Progenitor cell of endocrine pancreas (in vitro differentiated cells): ENCODE measurements at regions not wholly inside any gene's neighbourhood (a gene's known extent, or its start where the extent isn't known, plus 50 kb on each side); places are given as distances from the start of the nearest gene placed in this dataset.

ENCODE experiments used
- DNase-seq: peaks from one replicate; pipeline ENCODE4 v3.0.0; 2021; ENCODE audit warnings: low spot score; ENCODE audit not compliant: unreplicated experiment
- H3K27ac Mint-ChIP-seq: 2 replicates; pipeline ENCODE4 v1.8.0; 2021; ENCODE audit warnings: mild to moderate bottlenecking, moderate library complexity, mixed read lengths
- H3K27me3 Mint-ChIP-seq: 2 replicates; pipeline ENCODE4 v1.8.0; 2021; ENCODE audit warnings: mixed read lengths
- H3K36me3 Mint-ChIP-seq: 2 replicates; pipeline ENCODE4 v1.8.0; 2022; ENCODE audit warnings: mixed read lengths; ENCODE audit not compliant: insufficient read depth
- H3K4me1 Mint-ChIP-seq: 2 replicates; pipeline ENCODE4 v1.8.0; 2021; ENCODE audit warnings: low read depth, mixed read lengths
- H3K4me3 Mint-ChIP-seq: 2 replicates; pipeline ENCODE4 v1.8.0; 2021; ENCODE audit warnings: low read depth, mild to moderate bottlenecking, moderate library complexity, mixed read lengths
- H3K9me3 Mint-ChIP-seq: 2 replicates; pipeline ENCODE4 v1.8.0; 2021; ENCODE audit warnings: low read depth, mixed read lengths
- TF ChIP-seq, protein P1 (sequence below): fragments of 200-600 bp; sonication (generic); IDR thresholded peaks from one replicate; pipeline ENCODE4 v1.5.0; 2021; ENCODE audit warnings: antibody characterized with exemption, mild to moderate bottlenecking; ENCODE audit not compliant: unreplicated experiment

DNA sequence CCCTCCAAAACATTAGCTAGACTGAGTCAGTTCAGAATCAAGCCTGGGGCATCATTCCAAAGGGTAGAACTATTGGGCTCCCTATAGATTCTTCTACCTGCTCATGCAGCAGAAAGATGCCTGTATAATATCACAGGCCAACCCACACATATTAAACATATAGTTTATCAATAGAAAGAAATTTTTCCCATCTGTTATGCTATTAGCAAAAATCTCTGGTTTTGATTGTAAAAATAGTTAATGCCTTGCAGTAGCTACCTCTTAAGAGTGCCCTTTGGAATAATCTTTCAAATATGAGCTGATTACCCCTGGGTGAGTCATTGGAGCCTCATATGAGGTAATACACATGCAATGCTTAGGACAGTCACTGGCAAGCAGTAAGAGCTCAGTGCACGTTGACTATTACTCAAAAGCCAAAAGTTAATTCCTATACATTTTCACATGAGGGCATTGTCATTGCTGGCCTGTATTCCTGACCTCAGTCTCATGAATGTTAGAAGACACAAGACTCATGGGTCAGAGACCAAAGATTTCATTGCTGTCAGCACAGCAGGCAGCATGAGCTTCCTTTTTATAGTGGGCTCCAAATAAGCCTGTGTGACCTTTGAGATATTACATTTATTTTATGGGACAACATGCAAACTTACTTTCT is 180.0 kb downstream of the FGFR2 start:
- Mint-ChIP-seq H3K36me3 (no peaks in the 10 kb centered on the region), H3K4me1 (peaks cover 23% of the 10 kb centered on the region), H3K27me3 (no peaks in the 10 kb centered on the region), H3K27ac (no peak overlapping the region), H3K9me3 (peaks cover 4% of the 10 kb centered on the region), H3K4me3 (no peak overlapping the region)
- DNase-seq: no peak
- TF ChIP-seq, protein P1, sequence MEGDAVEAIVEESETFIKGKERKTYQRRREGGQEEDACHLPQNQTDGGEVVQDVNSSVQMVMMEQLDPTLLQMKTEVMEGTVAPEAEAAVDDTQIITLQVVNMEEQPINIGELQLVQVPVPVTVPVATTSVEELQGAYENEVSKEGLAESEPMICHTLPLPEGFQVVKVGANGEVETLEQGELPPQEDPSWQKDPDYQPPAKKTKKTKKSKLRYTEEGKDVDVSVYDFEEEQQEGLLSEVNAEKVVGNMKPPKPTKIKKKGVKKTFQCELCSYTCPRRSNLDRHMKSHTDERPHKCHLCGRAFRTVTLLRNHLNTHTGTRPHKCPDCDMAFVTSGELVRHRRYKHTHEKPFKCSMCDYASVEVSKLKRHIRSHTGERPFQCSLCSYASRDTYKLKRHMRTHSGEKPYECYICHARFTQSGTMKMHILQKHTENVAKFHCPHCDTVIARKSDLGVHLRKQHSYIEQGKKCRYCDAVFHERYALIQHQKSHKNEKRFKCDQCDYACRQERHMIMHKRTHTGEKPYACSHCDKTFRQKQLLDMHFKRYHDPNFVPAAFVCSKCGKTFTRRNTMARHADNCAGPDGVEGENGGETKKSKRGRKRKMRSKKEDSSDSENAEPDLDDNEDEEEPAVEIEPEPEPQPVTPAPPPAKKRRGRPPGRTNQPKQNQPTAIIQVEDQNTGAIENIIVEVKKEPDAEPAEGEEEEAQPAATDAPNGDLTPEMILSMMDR: no peak

DNA sequence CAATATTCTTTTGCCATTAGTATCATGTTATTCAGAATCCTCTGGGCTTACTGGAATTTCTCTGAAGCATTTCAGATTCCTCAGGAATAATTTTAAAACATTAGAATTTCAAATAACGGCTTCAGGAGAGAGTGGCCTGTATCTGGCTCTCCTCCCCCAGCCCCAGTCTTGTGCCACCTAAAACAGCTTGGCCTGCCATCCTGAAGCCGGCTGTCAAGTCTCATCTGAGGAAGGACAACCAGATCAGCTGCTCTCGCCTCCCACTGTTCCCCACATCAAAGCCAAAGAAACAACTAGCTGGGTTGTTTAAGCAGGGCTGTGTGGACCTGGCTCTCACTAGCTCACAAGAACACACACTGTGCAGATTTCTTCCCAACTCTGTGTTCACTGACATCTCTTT is 178.2 kb downstream of the FGFR2 start:
- Mint-ChIP-seq H3K9me3 (peaks cover 4% of the 10 kb centered on the region), H3K27me3 (no peaks in the 10 kb centered on the region), H3K4me3 (no peak overlapping the region), H3K4me1 (peaks cover 15% of the 10 kb centered on the region), H3K27ac (no peak overlapping the region), H3K36me3 (no peaks in the 10 kb centered on the region)
- DNase-seq: no peak
- TF ChIP-seq, protein P1: no peak

DNA sequence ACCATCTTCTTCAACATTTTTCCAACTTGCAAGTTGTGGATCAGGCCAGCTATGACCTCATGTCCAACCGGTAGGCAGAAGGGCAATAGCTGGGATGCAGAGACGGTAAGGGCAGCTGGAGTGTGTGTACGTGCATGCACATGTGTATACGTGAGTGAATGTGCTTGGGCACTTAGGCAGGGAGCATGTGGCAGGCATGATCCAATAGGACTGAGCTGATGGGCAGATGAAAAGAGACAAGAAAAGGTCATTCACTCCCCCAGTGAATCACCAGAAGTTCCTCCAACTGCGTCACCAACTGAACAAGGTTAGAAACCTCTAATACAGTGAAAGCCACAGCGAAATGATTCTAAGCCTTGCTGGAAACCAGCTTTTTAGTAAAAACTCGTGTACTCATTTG is 176.1 kb downstream of the FGFR2 start:
- Mint-ChIP-seq H3K9me3 (peaks cover 4% of the 10 kb centered on the region), H3K27me3 (no peaks in the 10 kb centered on the region), H3K4me1 (peaks cover 10% of the 10 kb centered on the region), H3K4me3 (no peak overlapping the region), H3K27ac (no peak overlapping the region), H3K36me3 (no peaks in the 10 kb centered on the region)
- TF ChIP-seq, protein P1: no peak
- no peak for DNase-seq

DNA sequence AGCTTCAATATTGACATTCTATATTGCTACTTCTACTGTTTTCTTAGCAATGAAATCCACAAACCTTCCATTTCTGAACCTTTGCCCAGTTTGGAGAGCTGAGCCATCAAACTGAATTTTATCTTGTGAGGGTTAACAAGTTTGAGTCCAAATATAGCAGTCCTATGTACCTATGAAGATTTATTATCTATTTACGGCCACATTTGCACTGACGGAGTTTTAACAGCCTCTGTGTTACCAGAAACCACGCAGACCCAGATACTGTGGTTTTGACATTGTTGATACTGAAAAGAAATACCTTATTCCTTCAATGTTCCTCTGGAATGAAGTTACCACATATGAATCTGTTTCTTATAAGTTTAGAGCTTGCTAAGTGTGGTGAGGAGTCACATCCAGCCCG is 172.6 kb downstream of the FGFR2 start:
- Mint-ChIP-seq H3K4me1 (peaks cover 17% of the 10 kb centered on the region), H3K9me3 (peaks cover 2% of the 10 kb centered on the region), H3K27ac (no peak overlapping the region), H3K27me3 (no peaks in the 10 kb centered on the region), H3K4me3 (no peak overlapping the region), H3K36me3 (no peaks in the 10 kb centered on the region)
- no peak for DNase-seq
- TF ChIP-seq, protein P1: no peak

DNA sequence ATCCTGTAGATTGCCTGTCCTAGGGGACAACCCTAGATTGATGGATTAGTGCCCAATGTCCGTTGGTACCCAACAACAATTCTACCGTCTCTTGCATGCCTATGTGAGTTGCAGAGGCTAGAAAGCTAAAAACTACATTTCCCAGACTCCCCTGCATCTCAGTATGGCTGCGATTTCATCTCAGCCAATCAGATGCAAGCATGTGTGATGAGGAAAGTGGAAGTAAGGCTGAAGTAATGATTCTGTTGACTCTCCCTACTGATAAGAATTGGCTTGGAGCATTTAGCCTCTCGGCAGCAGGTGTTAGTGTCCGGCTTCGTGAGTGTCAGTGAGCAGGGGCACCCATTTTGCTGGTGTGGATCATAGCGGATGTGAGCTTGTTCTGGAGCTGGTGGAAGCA is 171.9 kb downstream of the FGFR2 start:
- Mint-ChIP-seq H3K27me3 (no peaks in the 10 kb centered on the region), H3K4me1 (peaks cover 19% of the 10 kb centered on the region), H3K4me3 (no peak overlapping the region), H3K9me3 (peaks cover 4% of the 10 kb centered on the region), H3K36me3 (no peaks in the 10 kb centered on the region), H3K27ac (no peak overlapping the region)
- no peak for DNase-seq
- TF ChIP-seq, protein P1: no peak
